ENCODE measurements at regions not wholly inside any gene's neighbourhood (a gene's known extent, or its start where the extent isn't known, plus 50 kb on each side); places are given as distances from the start of the nearest gene placed in this dataset.

GRCh38 chr1:99181892-99182291 is 82.4 kb upstream of the PLPPR4 start:
- H3K27me3 Mint-ChIP-seq (ENCODE audit: low read depth): peaks cover 4% of the 10 kb centered on the region
- H3K36me3 Mint-ChIP-seq (ENCODE audit: low read depth): no peaks in the 10 kb centered on the region
- no peak overlapping the region for H3K4me3 Mint-ChIP-seq (ENCODE audit: unreplicated experiment)
- H3K27ac Mint-ChIP-seq (ENCODE audit: unreplicated experiment): no peak overlapping the region
- TF ChIP-seq, protein P1, sequence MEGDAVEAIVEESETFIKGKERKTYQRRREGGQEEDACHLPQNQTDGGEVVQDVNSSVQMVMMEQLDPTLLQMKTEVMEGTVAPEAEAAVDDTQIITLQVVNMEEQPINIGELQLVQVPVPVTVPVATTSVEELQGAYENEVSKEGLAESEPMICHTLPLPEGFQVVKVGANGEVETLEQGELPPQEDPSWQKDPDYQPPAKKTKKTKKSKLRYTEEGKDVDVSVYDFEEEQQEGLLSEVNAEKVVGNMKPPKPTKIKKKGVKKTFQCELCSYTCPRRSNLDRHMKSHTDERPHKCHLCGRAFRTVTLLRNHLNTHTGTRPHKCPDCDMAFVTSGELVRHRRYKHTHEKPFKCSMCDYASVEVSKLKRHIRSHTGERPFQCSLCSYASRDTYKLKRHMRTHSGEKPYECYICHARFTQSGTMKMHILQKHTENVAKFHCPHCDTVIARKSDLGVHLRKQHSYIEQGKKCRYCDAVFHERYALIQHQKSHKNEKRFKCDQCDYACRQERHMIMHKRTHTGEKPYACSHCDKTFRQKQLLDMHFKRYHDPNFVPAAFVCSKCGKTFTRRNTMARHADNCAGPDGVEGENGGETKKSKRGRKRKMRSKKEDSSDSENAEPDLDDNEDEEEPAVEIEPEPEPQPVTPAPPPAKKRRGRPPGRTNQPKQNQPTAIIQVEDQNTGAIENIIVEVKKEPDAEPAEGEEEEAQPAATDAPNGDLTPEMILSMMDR (IDR thresholded peaks at IDR 0.05): no peak
- H3K4me1 Mint-ChIP-seq (ENCODE audit: low read depth): no peaks in the 10 kb centered on the region
- DNase-seq (ENCODE audit: low spot score): no peak
- peaks cover 2% of the 10 kb centered on the region for H3K9me3 Mint-ChIP-seq (ENCODE audit: low read depth)

GRCh38 chr1:99185196-99185595 is 79.1 kb upstream of the PLPPR4 start:
- no peak overlapping the region for H3K27ac Mint-ChIP-seq (ENCODE audit: unreplicated experiment)
- no peak for DNase-seq (ENCODE audit: low spot score)
- no peaks in the 10 kb centered on the region for H3K4me1 Mint-ChIP-seq (ENCODE audit: low read depth)
- peaks cover 2% of the 10 kb centered on the region for H3K9me3 Mint-ChIP-seq (ENCODE audit: low read depth)
- H3K36me3 Mint-ChIP-seq (ENCODE audit: low read depth): no peaks in the 10 kb centered on the region
- peaks cover 14% of the 10 kb centered on the region for H3K27me3 Mint-ChIP-seq (ENCODE audit: low read depth)
- TF ChIP-seq, protein P1 (IDR thresholded peaks at IDR 0.05): no peak
- no peak overlapping the region for H3K4me3 Mint-ChIP-seq (ENCODE audit: unreplicated experiment)

DNA sequence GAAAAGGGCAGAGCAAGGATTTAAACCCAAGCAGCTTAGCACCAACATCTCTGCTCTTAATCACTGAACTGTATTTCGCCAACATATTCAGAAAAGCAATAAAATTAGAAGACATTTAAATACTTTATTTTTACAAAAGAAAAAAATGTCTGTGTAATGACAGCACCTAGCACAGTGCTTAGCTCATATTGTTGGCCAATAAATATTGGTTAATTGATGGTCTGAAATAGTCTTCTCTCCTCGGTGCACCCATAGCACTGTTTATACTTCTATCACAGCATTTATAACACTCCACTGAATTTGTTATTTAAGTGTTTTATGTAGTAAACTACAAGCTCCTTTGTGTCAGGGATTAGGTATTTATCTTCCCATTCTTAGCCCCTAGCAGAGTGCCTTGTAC is 70.9 kb upstream of the PLPPR4 start:
- DNase-seq (ENCODE audit: low spot score): no peak
- Mint-ChIP-seq H3K36me3 (ENCODE audit: low read depth) (peaks cover 2% of the 10 kb centered on the region), H3K27ac (ENCODE audit: unreplicated experiment) (no peak overlapping the region), H3K27me3 (ENCODE audit: low read depth) (peaks cover 20% of the 10 kb centered on the region), H3K4me3 (ENCODE audit: unreplicated experiment) (no peak overlapping the region), H3K9me3 (ENCODE audit: low read depth) (no peaks in the 10 kb centered on the region), H3K4me1 (ENCODE audit: low read depth) (no peaks in the 10 kb centered on the region)
- TF ChIP-seq, protein P1 (IDR thresholded peaks at IDR 0.05): no peak

- TF ChIP-seq, protein P1 (IDR thresholded peaks at IDR 0.05): no peak
- H3K4me1 Mint-ChIP-seq (ENCODE audit: low read depth): no peaks in the 10 kb centered on the region
- no peaks in the 10 kb centered on the region for H3K9me3 Mint-ChIP-seq (ENCODE audit: low read depth)
- H3K4me3 Mint-ChIP-seq (ENCODE audit: unreplicated experiment): no peak overlapping the region
- DNase-seq (ENCODE audit: low spot score): no peak
- no peak overlapping the region for H3K27ac Mint-ChIP-seq (ENCODE audit: unreplicated experiment)
- H3K27me3 Mint-ChIP-seq (ENCODE audit: low read depth): peaks cover 15% of the 10 kb centered on the region
- no peaks in the 10 kb centered on the region for H3K36me3 Mint-ChIP-seq (ENCODE audit: low read depth)
Measured at GRCh38 chr1:99198393-99198792, 65.9 kb upstream of the PLPPR4 start.

- Mint-ChIP-seq H3K4me1 (ENCODE audit: low read depth) (no peaks in the 10 kb centered on the region), H3K36me3 (ENCODE audit: low read depth) (no peaks in the 10 kb centered on the region), H3K27ac (ENCODE audit: unreplicated experiment) (no peak overlapping the region), H3K27me3 (ENCODE audit: low read depth) (peaks cover 8% of the 10 kb centered on the region), H3K4me3 (ENCODE audit: unreplicated experiment) (no peak overlapping the region), H3K9me3 (ENCODE audit: low read depth) (no peaks in the 10 kb centered on the region)
- TF ChIP-seq, protein P1 (IDR thresholded peaks at IDR 0.05): no peak
- DNase-seq (ENCODE audit: low spot score): no peak
Measured at GRCh38 chr1:99207216-99207615, 57.1 kb upstream of the PLPPR4 start.

All from chondrocyte (in vitro differentiated cells).